CMK (cell line): ENCODE measurements at regions not wholly inside any gene's neighbourhood (a gene's known extent, or its start where the extent isn't known, plus 50 kb on each side); places are given as distances from the start of the nearest gene placed in this dataset.
A peak's percentile ranks its signal among the peaks of the same experiment; 100 is the strongest.
"Not testable (repeated sequence)": the region's sequence is repeated elsewhere in the genome, so short reads cannot be mapped to it uniquely, and the experiment has no call there.

Experiments
- DNase-seq: peaks from one replicate; pipeline ENCODE4 v3.0.0-alpha.2; 2010; ENCODE audit warnings: low read depth

GRCh38 chr1:229133151-229133550 lies 137.8 kb upstream of the RAB4A start:
- DNase-seq = no peak

DNA sequence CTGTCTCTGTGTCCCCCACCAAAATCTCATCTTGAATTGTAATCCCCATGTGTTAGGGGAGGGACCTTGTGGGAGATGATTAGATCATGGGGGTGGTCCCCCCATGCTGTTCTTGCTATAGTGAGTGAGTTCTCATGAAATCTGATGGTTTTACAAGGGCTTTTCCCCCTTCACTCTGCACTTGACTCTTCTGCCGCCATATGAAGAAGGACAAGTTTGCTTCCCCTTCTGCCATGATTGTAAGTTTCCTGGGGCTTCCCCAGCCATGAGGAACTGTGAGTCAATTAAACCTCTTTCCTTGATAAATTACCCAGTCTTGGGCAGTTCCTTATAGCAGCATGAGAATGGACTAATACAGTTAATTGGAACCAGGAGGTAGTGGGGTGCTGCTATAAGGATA lies 137.1 kb upstream of the RAB4A start:
- no peak for DNase-seq

- DNase-seq = not testable (repeated sequence)
These were observed 136.3 kb upstream of the RAB4A start for GRCh38 chr1:229134381-229135217.

GRCh38 chr1:229135773-229136172 lies 135.1 kb upstream of the RAB4A start:
- no peak for DNase-seq

GRCh38 chr1:229136822-229137221 lies 134.1 kb upstream of the RAB4A start:
- no peak for DNase-seq

GRCh38 chr1:229137271-229137670 lies 133.6 kb upstream of the RAB4A start:
- no peak for DNase-seq

DNA sequence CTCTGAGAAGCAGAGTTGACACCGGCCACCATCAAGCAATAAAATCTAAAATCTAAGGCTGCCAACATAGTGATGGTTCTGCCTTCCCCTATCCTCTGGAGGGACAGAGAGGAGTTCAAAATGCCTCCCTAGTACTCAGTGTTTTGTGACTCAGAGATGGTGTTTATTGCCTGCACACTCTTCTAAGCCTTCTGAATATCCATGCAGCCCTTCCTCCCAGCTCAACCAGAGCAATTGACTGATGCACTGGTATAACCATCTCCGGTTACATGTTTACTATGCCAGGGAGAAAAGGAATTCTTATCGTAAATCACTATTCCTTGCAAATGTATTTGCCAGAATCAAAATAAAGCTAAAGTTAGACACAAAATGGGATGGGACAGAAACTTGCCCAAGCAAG lies 132.9 kb upstream of the RAB4A start:
- no peak for DNase-seq

DNA sequence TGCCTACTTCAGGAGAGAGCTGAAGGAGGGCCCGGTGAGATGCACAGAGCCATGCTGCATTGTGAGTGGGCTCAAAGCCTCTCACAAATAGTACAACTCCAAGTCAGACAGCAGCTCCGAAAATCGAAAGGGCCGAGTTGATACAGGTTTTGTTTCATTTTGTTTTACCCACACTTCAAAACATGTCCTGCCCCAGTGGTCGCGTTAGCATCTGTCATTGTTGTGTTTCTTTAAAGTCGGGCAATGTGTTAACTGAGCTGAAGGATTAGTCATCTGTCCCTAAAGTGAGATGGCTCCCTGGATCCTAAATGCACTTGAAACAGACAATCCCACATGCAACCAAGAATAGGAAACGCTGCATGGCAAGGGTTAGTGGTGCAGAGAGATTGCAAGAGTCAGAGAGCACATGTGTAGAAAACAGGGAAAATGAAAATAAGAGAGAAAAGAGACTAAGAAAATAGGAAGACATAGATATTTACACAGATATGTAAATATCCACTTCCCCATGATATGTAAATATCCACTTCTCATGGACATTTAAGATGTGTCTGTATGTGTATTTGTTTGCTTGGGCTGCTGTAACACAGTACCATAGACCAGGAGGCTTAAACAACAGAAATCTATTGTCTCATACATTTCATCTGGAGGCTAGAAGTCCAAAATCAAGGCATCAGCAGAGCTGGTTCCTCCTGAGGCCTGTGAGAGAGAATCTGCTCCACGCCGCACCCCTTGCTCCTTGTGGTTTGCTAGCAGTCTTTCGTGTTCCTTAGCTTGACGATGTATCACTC lies 131.4 kb upstream of the RAB4A start:
- no peak for DNase-seq

DNA sequence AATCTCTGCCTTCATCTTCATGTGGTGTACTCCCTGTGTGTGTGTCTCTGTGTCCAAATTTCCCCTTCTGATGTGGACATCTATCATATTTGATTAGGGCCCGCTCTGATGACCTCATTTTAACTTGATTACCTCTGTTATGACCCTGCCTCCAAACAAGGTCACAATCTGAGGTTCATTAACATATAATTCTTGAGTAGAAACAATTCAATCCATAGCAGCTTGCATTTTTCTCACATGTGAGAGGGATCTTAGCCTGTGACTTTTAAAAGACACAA lies 130.9 kb upstream of the RAB4A start:
- DNase-seq = no peak

DNA sequence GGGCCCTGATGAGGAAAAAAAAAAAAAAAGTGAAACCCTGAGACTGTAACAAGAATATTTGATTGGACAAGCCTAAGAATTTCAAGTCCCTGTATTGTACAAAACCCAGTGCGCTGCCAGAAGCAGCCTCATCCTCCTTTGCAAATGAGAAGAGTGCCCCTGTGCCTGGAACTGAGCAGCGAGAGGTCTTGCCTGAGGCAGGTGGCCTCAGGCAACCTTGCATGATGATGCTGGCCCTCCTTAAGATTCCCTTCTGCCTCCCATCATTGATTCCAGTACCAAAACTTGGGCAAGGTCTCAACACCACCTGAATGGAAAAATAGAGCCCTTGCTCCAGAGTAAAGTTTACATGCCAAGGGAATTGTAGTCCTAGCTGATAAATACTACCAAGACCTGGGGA lies 129.6 kb upstream of the RAB4A start:
- DNase-seq = no peak

- DNase-seq = no peak
These were observed 129.1 kb upstream of the RAB4A start for GRCh38 chr1:229141689-229142377.

- no peak for DNase-seq
These were observed 128.4 kb upstream of the RAB4A start for GRCh38 chr1:229142471-229142870.

GRCh38 chr1:229146647-229147046 lies 124.3 kb upstream of the RAB4A start:
- no peak for DNase-seq

DNA sequence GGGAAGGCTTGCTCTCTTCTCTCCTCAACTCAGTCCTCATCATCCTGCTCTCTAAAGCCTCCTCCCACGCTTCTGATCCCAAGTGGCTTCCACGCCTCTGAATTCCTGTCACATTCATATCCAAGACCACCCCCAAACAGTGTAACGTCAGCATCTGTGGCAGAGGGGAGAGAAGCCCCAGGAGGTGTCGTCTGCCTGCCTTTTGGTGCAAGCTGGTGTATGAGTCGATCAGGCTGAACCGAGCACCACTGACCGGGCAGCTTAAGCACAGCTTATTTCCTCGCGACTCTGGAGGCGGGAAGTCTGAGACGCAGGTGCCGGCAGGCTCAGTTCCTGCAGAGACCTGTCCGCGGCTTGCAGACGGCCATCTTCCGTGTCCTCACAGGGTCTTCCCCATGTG lies 123.8 kb upstream of the RAB4A start:
- no peak for DNase-seq

GRCh38 chr1:229148041-229148671 lies 122.8 kb upstream of the RAB4A start:
- peak; percentile 92 for DNase-seq

DNA sequence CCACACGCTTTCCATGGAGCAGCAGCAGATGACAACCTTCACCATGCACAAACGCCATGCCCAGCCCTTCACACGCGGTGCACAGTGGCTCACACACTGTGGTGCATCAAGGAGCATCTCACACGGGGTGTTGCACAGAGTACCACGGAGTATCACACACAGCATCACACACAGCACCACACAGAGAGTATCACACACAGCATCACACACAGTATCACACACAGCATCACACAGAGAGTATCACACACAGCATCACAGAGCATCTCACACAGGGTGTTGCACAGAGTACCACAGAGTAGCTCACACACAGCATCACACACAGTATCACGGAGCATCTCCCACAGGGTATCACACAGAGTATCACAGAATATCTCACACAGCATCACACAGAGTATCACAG lies 122.2 kb upstream of the RAB4A start:
- no peak for DNase-seq

DNA sequence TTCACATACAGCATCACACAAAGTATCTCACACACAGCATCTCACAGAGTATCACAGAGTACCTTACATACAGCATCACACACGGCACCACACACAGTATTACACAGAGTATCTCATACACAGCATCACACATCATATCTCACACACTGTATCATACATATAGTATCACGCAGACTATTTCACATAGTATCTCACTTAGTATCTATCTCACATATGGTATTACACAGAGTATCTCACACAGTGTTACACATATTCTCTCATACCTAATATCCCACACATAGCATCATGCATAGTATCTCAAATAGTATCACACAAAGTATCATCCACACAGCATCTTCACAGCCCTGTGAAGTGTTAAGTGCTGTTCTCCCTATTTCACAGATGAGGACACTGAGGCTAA lies 121.5 kb upstream of the RAB4A start:
- DNase-seq = no peak

DNA sequence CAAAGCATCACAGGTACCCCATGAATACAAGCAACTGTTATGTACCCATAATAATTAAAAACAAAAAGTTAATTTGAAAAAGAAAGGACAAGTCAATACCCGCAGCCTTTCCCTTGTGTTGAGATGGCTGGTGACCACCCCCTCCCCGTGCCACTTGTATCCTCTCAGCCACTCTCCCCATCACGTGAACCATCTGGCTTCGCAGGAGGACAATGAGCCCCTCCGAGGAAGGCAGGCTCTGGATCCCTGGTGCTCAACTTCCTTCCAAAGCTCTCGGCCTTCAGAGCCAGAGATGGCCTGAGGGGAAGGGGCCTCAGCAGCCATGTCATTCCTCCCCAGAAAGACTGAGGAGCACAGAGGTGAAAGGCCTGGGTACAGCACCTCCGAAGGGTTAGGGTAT lies 120.4 kb upstream of the RAB4A start:
- DNase-seq = no peak

DNA sequence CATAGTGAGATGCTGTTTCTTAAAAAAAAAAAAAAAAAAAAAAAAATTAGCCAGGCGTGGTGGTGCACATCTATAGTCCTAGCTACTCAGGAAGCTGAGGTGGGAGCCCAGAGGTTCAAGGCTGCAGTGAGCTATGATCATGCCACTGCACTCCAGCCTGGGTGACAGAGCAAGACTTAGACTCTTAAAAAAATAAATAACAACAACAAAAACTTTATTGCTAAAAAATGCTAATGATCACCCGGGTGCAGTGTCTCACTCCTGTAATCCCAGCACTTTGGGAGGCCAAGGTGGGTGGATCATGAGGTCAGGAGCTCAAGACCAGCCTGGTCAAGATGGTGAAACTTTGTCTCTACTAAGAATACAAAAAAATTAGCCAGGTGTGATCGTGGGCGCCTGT lies 119.5 kb upstream of the RAB4A start:
- not testable (repeated sequence) for DNase-seq

GRCh38 chr1:229152311-229152710 lies 118.6 kb upstream of the RAB4A start:
- no peak for DNase-seq

DNA sequence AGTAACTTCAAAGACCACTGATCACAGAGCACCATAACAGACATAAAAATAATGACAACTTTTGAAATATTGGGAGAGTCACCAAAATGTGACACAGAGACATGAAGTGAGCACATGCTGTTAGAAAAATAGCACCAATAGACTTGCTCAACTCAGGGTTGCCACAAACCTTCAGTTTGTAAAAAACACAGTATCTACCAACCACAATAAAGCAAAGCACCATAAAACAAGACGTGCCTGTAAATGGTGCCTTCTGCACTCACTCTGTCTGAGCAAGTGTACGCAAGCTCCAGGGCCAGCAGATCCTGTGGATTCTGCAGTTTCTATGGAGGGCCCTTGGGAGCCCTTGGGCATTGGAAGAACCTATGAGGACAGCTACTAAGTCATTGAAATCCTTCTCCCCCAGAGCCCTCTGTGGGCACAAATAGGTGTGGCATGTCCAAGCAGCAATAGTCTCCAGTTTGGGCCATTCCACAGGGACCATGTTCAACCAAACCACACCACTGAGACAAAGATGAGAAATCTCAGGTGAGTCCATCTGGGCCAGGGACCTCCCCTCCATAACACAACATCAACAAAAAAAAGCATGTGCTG lies 116.9 kb upstream of the RAB4A start:
- DNase-seq = no peak

- DNase-seq = no peak
These were observed 116.1 kb upstream of the RAB4A start for GRCh38 chr1:229154811-229155210.
